Hepatocyte (in vitro differentiated cells): ENCODE measurements at regions not wholly inside any gene's neighbourhood (a gene's known extent, or its start where the extent isn't known, plus 50 kb on each side); places are given as distances from the start of the nearest gene placed in this dataset.

ENCODE experiments used
- EZH2 ChIP-seq: fragments of 200-600 bp; sonication (generic); IDR thresholded peaks from 2 replicates; pipeline ENCODE4 v1.6.1; 2016; ENCODE audit warnings: antibody characterized with exemption, mild to moderate bottlenecking, borderline replicate concordance
- TF ChIP-seq, protein P1 (sequence below): fragments of 200-600 bp; sonication (generic); IDR thresholded peaks from 2 replicates; pipeline ENCODE4 v1.5.1; 2016; ENCODE audit warnings: antibody characterized with exemption, mild to moderate bottlenecking; ENCODE audit not compliant: poor library complexity

DNA sequence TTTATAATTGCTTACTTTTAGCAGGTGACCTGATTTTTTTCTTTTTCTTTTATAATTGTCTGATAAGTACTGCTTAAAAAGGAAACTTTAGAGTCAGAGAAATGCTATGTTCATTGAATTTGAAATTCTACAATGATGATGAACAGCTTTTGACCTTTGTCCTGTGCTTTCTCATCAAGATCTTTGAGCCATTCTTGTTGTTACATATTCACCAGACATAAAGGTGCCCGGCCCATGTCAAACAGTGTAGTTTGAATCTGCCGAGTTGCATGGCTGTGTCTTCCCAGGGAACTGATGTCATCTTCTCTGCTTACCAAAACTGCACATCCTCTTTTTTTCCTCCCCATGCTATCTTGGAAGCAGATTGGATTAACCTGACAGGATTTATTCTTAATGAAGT lies 163.6 kb downstream of the LRRC70 start:
- TF ChIP-seq, protein P1, sequence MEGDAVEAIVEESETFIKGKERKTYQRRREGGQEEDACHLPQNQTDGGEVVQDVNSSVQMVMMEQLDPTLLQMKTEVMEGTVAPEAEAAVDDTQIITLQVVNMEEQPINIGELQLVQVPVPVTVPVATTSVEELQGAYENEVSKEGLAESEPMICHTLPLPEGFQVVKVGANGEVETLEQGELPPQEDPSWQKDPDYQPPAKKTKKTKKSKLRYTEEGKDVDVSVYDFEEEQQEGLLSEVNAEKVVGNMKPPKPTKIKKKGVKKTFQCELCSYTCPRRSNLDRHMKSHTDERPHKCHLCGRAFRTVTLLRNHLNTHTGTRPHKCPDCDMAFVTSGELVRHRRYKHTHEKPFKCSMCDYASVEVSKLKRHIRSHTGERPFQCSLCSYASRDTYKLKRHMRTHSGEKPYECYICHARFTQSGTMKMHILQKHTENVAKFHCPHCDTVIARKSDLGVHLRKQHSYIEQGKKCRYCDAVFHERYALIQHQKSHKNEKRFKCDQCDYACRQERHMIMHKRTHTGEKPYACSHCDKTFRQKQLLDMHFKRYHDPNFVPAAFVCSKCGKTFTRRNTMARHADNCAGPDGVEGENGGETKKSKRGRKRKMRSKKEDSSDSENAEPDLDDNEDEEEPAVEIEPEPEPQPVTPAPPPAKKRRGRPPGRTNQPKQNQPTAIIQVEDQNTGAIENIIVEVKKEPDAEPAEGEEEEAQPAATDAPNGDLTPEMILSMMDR = no peak
- no peak for TF ChIP-seq EZH2
